DMS53 treated with DMSO at 0.1 percent for 48 hours (cell line): ENCODE measurements at regions not wholly inside any gene's neighbourhood (a gene's known extent, or its start where the extent isn't known, plus 50 kb on each side); places are given as distances from the start of the nearest gene placed in this dataset.

Source experiments
- DNase-seq: peaks from one replicate; lab custom pipeline; 2025; ENCODE audit not compliant: unreplicated experiment; lab: John Stamatoyannopoulos, UW

GRCh38 chr12:74426091-74426490 lies 111.5 kb upstream of the ATXN7L3B start:
- DNase-seq = peak; percentile 9

GRCh38 chr12:74429535-74429934 lies 108.1 kb upstream of the ATXN7L3B start:
- DNase-seq = no peak

- DNase-seq = no peak
These were observed 105.8 kb upstream of the ATXN7L3B start for GRCh38 chr12:74431801-74432200.

GRCh38 chr12:74440469-74440868 lies 97.2 kb upstream of the ATXN7L3B start:
- DNase-seq = no peak

DNA sequence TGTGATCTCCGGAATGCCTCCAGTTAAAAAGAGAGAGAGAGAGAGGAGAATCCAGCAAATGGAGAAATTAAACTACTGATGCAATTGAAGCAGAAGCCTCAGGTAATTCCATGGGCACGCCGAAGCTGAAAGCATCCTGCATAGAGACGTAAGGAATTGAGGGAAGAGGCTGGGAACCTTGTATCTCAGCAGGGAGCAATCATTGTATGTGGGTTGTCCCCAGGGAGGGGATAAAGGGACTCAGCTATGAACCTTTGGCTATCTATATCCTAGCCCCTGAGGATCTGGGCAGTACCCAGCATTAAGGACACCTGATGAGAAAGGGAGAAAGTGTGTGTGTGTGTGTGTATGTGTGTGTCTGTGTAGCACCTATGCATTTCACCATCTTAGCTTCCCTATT lies 95.8 kb upstream of the ATXN7L3B start:
- DNase-seq = no peak

GRCh38 chr12:74446466-74446865 lies 91.2 kb upstream of the ATXN7L3B start:
- DNase-seq = no peak

DNA sequence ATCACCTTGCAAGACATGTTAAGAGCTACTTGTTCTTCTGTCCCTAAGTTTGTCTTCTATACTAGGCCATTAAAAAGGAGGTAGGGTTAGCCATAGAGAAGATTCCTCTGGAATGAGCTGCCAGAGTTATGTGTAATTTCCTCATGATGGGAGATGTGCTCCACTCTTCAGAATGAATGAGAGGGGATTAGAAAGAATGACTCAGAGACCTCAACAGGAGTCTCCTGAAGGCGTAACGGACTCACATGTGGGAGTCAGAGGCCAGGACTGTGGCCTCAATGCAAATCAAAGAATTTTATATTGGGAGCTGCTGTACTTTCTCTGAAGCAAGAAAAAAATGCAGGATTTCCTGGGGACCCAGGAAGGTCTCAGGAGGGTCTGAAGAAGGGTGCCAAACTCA lies 87.8 kb upstream of the ATXN7L3B start:
- no peak for DNase-seq

DNA sequence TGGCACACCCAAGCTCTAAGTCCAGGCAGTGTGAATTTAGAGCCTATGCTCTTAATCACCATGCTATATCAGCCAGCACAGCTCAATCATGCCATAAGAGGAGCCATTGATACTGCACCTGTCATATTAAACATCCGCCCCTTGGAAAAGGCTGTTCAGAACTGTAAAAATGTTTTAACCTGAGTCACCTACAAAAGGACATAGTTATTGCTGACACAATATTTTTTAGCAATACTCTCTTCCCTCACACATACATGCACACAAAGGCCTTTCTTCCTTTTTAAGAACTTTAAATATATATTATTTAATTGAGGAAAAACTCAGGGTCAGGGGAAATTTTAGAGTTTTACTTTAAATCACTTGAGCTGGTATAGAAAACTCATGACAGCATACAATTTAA lies 83.5 kb upstream of the ATXN7L3B start:
- no peak for DNase-seq

DNA sequence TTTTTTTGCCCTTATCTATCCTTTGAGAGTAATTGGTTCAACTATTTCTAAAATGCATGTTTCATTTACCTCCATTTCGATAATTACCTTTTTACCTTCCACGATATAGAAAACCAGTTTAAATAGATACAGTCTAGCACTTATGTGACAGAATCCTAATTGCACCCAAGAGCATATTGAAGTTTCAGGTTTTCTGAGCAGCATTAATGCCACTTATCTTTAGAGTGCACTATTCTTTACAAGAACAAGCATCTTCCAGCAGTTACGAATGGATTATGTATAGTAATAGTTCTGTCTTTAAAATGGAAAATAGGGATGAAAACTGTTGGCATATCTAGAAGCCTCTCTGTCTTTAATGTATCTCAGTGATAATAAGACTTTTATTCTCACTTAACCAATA lies 82.2 kb upstream of the ATXN7L3B start:
- no peak for DNase-seq

DNA sequence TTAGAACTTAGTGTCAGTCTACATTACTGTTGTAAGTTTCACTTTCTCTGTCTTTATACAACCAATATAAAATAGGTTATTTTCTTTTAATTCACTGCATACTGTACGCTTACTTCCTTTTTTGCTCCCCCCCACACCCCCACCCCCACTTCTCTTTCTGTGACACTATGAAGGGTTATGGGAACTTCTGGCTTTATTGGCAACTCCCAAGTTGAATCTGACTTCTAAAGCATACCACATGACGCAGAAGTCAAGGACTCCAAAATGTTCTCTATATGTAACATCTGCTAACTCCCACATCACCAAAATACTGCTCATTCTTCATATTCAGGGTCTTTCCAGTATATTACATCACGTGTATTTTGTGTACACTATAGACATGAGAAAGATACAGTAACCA lies 81.2 kb upstream of the ATXN7L3B start:
- no peak for DNase-seq

GRCh38 chr12:74468401-74468800 lies 69.2 kb upstream of the ATXN7L3B start:
- no peak for DNase-seq

DNA sequence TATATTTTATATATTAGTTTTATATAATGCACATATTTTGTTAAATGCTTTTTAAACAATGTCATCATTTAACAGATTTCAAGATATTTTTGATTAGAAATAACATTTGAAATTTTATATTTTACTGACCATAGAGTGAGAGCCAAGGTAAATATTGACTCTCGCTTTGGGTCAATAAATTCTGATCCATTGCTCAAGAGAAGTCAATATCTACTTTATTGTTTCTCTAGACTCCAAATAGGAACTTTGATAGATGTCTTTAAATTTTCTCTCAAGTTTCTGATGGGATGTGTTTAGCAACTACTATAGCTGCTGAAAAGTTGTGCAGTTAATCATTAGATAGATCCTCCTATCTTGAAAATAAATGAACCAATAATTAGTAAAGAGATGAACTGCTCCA lies 61.4 kb upstream of the ATXN7L3B start:
- DNase-seq = no peak

DNA sequence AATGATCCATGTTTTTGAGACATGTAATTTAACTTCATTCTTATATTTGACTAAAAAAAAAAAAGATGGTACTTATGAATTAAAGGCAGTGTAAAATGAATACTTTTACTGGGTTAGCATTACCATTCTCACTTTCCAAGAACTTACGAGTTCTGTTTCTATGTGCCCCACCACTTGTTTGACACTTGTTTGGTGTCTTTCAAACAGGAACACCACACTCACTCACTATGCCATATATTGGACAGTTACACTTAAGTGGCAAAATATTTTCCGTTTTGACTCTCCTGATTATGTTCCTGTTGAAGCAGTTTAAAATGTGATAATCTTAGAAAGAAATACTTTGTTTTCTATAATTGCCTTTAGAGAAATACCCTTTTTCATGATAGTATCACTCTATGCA lies 56.6 kb upstream of the ATXN7L3B start:
- no peak for DNase-seq

GRCh38 chr12:74482115-74482514 lies 55.5 kb upstream of the ATXN7L3B start:
- DNase-seq = no peak

DNA sequence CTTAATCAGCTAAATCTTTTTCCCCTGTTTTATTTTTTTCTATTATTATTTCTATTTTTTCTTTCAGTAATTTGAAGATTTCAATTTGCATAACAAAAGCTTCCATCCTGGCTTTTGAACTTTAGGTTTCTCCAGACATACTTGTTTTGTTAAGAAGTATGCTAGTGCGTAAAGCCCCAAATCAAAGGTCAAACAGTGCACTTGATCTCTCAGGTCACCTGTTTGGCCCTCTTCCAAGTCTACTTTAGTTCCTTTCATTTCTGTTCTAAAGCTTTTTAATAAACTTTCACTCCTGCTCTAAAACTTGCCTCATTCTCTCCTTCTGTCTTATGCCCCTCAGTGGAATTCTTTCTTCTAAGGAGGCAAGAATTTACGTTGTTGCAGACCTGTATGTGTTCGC lies 54.6 kb upstream of the ATXN7L3B start:
- DNase-seq = no peak
